Endothelial cell of umbilical vein (primary cell): ENCODE measurements at regions not wholly inside any gene's neighbourhood (a gene's known extent, or its start where the extent isn't known, plus 50 kb on each side); places are given as distances from the start of the nearest gene placed in this dataset.

Experiments used
- BruUV-seq: library from RNA; stranded (reverse); fragments of 400-500 nt; replicated peaks from 2 replicates; lab custom pipeline; 2021; lab: Mats Ljungman, UMichigan
- CTCF ChIA-PET: fragments of 300-600, 350-600 bp; sonication (Branson Sonifier 250); formaldehyde crosslinking; loops from one replicate; lab custom pipeline; 2021; ENCODE audit warnings: antibody characterized with exemption, inconsistent platforms; lab: Charles Lee
- POLR2A ChIA-PET: fragments of 300-600, 350-600 bp; sonication (Branson Sonifier 250); formaldehyde crosslinking; loops from one replicate; lab custom pipeline; 2021; ENCODE audit warnings: antibody characterized with exemption, inconsistent platforms; lab: Charles Lee
- DNase-seq: peaks from one replicate; pipeline ENCODE4 v3.0.0-alpha.2; 2011; ENCODE audit warnings: low read depth, low spot score
- FAIRE-seq: peaks from 2 replicates; lab custom pipeline; 2011; peaks lifted over from hg19 to GRCh38; lab: Jason Lieb, UNC
- H2AFZ ChIP-seq: 2 replicates; pipeline ENCODE4 v1.6.0; 2012; ENCODE audit warnings: low read depth, low read length, control low read depth, inconsistent platforms
- H3K27ac ChIP-seq: 2 replicates; pipeline ENCODE4 v1.5.1; 2011; ENCODE audit warnings: low read depth, mild to moderate bottlenecking, control low read depth, low read length, moderate library complexity; ENCODE audit not compliant: insufficient read depth
- H3K27me3 ChIP-seq, 2 experiments: 2 replicates each; pipeline versions ENCODE4 v1.6.0 to v1.6.1; 2011; ENCODE audit warnings: low read length in 2 of 2, mixed read lengths in 1 of 2; ENCODE audit not compliant: control insufficient read depth in 2 of 2, insufficient read depth in 2 of 2
- H3K36me3 ChIP-seq, 2 experiments: 2 replicates in 1 of 2; 3 replicates in 1 of 2; pipeline ENCODE4 v1.5.1; 2011; ENCODE audit warnings: low read length in 2 of 2, mild to moderate bottlenecking in 1 of 2, moderate library complexity in 1 of 2; ENCODE audit not compliant: control insufficient read depth in 2 of 2, insufficient read depth in 2 of 2; ENCODE audit errors: extremely low read depth in 1 of 2
- H3K4me1 ChIP-seq: 3 replicates; pipeline ENCODE4 v1.5.1; 2011; ENCODE audit warnings: mild to moderate bottlenecking, low read length; ENCODE audit not compliant: control insufficient read depth, insufficient read depth; ENCODE audit errors: extremely low read depth
- H3K4me2 ChIP-seq: 2 replicates; pipeline ENCODE4 v1.6.1; 2011; ENCODE audit warnings: low read length, control low read depth, mixed read lengths; ENCODE audit not compliant: insufficient read depth
- H3K4me3 ChIP-seq, 3 experiments: fragments of 200-600 bp in 1 of 3; sonication (generic), shearing (Covaris generic) in 1 of 3; replicated peaks in 1 of 3; 2 replicates each; pipeline ENCODE4 v1.5.1; 2011 to 2016; ENCODE audit warnings: control low read depth in 3 of 3, low read length in 3 of 3, mild to moderate bottlenecking in 2 of 3, inconsistent platforms in 1 of 3, low read depth in 1 of 3, moderate library complexity in 1 of 3; ENCODE audit not compliant: insufficient read depth in 1 of 3
- H3K79me2 ChIP-seq: 2 replicates; pipeline ENCODE4 v1.6.0; 2012; ENCODE audit warnings: low read length, inconsistent platforms; ENCODE audit not compliant: control insufficient read depth, insufficient read depth
- H3K9ac ChIP-seq: replicated peaks from 2 replicates; pipeline ENCODE3; 2011; ENCODE audit warnings: low read length, control low read depth; ENCODE audit not compliant: insufficient read depth; ENCODE audit errors: extremely low read depth
- H3K9me1 ChIP-seq: replicated peaks from 3 replicates; pipeline ENCODE4 v1.6.0; 2011; ENCODE audit warnings: mild to moderate bottlenecking, low read length; ENCODE audit not compliant: control insufficient read depth, insufficient read depth; ENCODE audit errors: extremely low read depth
- H3K9me3 ChIP-seq: replicated peaks from 2 replicates; pipeline ENCODE4 v1.5.1; 2012; ENCODE audit warnings: low read length, inconsistent platforms; ENCODE audit not compliant: control insufficient read depth, insufficient read depth
- H4K20me1 ChIP-seq: replicated peaks from 2 replicates; pipeline ENCODE3; 2011; ENCODE audit warnings: mild to moderate bottlenecking, low read length; ENCODE audit not compliant: control insufficient read depth, insufficient read depth; ENCODE audit errors: extremely low read depth
- CTCF ChIP-seq, 2 donors: IDR thresholded peaks; 1 replicate in 1 of 2; 2 replicates in 1 of 2; pipeline ENCODE4 v1.5.1; 2011; ENCODE audit warnings: low read length in 2 of 2, mild to moderate bottlenecking in 2 of 2, moderate library complexity in 2 of 2, control low read depth in 1 of 2, inconsistent platforms in 1 of 2, low read depth in 1 of 2; ENCODE audit not compliant: insufficient read depth in 1 of 2; ENCODE audit errors: extremely low read depth in 1 of 2
- EZH2 ChIP-seq: IDR thresholded peaks from 2 replicates; pipeline ENCODE4 v1.6.1; 2012; ENCODE audit warnings: borderline replicate concordance, low read depth, mild to moderate bottlenecking, moderate library complexity, low read length, inconsistent platforms; ENCODE audit not compliant: severe bottlenecking
- FOS ChIP-seq: IDR thresholded peaks from 2 replicates; pipeline ENCODE4 v1.6.1; 2011; ENCODE audit warnings: mild to moderate bottlenecking, low read length, moderate library complexity, borderline replicate concordance; ENCODE audit not compliant: insufficient read depth
- GATA2 ChIP-seq: IDR thresholded peaks from 2 replicates; pipeline ENCODE4 v1.7.0; 2011; ENCODE audit warnings: low read depth, mild to moderate bottlenecking, moderate library complexity, mixed read lengths, low read length; ENCODE audit not compliant: insufficient read length, insufficient read depth
- JUN ChIP-seq: IDR thresholded peaks from 2 replicates; pipeline ENCODE4 v1.6.1; 2011; ENCODE audit warnings: borderline replicate concordance, low read depth; ENCODE audit not compliant: insufficient read length, insufficient read depth
- MYC ChIP-seq: IDR thresholded peaks from one replicate; pipeline ENCODE4 v1.6.1; 2011; ENCODE audit warnings: mild to moderate bottlenecking, low read depth, low read length
- POLR2A ChIP-seq: IDR thresholded peaks from 2 replicates; pipeline ENCODE4 v1.6.1; 2012; ENCODE audit warnings: low read depth, mild to moderate bottlenecking, control low read depth, low read length
- POLR2AphosphoS5 ChIP-seq: IDR thresholded peaks from 2 replicates; pipeline ENCODE4 v1.6.1; 2012; ENCODE audit warnings: low read depth, mild to moderate bottlenecking, control low read depth, low read length, moderate library complexity; ENCODE audit not compliant: insufficient read depth
- dilution Hi-C: fragments of 300-500 bp; cut with MboI; formaldehyde crosslinking; loops from one replicate; pipeline ENCODE4 v1.15.0; 2019; ENCODE audit warnings: low sequenced_read_pairs; ENCODE audit not compliant: extremely low pct_ligation_motif_present
- intact Hi-C: fragments of 100-400 bp; cut with micrococcal nuclease; formaldehyde crosslinking; loops from one replicate; pipeline ENCODE4 v1.10.0; 2022
- TF ChIP-seq, protein P1 (sequence below): IDR thresholded peaks from 2 replicates; pipeline ENCODE4 v1.6.1; 2011; ENCODE audit not compliant: insufficient read depth, insufficient read length

DNA sequence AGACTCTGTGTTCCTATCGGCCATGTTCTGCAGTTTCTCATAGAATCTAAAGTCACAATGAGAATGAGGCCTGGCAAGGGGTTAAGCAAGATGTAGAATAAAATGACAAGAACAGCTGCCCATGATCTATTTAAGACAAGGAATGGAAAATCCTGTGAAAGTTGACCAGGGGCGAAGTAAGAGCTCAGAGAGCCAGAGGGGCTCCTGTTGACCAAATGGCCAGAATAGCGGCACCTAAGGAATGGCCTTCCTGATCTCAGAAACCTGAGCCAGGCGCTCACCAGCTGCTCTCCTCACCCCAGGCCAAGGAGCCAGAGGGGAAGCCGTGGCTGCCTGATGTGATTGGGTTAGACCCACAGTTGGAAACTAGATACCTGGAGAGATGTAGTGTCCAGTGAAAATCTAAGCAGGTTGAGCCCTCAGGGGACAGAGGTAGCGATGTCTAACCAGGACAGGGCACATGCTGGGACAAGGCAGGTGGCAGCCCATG lies 106.1 kb upstream of the NDN start:
- H3K9me1 ChIP-seq, result no peaks in the 10 kb centered on the region
- no peaks in the 10 kb centered on the region for H4K20me1 ChIP-seq
- BruUV-seq, result no TSS peak
- H3K27me3 ChIP-seq, result no peaks in the 10 kb centered on the region
- H3K4me2 ChIP-seq, result no peak overlapping the region
- H3K27ac ChIP-seq, result no peak overlapping the region
- no peak overlapping the region for H3K9ac ChIP-seq
- CTCF ChIA-PET, result no interaction called here
- POLR2A ChIA-PET, result no interaction called here
- H3K4me1 ChIP-seq, result no peaks in the 10 kb centered on the region
- intact Hi-C loops, result no loop called here
- DNase-seq, result no peak
- H3K4me3 ChIP-seq, result no peak overlapping the region
- no peak for TF ChIP-seq POLR2A
- TF ChIP-seq GATA2, result no peak
- no peak for TF ChIP-seq FOS
- TF ChIP-seq, protein P1, sequence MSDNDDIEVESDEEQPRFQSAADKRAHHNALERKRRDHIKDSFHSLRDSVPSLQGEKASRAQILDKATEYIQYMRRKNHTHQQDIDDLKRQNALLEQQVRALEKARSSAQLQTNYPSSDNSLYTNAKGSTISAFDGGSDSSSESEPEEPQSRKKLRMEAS, result no peak
- no peak for TF ChIP-seq MYC
- H3K79me2 ChIP-seq, result no peaks in the 10 kb centered on the region
- dilution Hi-C loops, result no loop called here
- peaks cover 10% of the 10 kb centered on the region for H3K9me3 ChIP-seq
- no peak for FAIRE-seq
- H3K36me3 ChIP-seq, result no peaks in the 10 kb centered on the region
- H2AFZ ChIP-seq, result no peak overlapping the region

DNA sequence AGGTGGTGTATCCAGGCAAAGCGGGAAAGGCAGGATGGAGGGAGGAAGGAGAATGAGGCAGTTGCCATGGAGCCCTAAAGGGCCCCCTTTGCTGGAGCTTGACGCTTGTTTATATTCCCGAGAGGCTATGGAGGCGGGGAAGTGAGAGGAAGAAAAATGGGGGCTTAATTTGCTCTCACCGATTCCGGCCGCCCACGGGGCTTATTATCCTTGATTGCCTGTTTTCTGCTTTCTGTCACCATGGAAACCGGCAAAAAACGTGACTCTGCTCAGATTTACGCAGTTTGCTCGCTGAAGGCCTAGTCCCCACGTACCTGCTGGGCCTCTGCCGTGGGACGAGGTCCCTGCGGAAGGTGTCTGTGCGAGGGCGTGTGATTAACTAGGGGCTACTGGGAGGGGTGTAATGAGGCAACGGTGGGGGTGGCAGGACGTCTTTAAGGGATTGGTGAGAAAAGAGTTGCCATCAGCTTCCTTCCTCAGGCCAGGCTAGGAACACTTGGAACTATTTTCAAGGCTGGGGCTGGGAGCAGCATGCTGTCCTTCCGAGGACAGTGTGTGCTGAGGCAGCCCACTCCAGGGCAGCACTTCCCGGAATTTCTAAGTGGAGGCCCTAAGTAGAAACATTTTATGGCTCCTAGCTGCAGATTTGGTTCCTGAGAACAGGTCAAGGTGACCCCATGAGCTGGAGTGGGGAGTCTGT lies 110.8 kb upstream of the NDN start:
- no peaks in the 10 kb centered on the region for H4K20me1 ChIP-seq
- H3K27ac ChIP-seq, result no peak overlapping the region
- H3K9me1 ChIP-seq, result no peaks in the 10 kb centered on the region
- H3K4me3 ChIP-seq, result no peak overlapping the region
- peaks cover 8% of the 10 kb centered on the region for H3K9me3 ChIP-seq
- TF ChIP-seq CTCF (IDR thresholded peaks at IDR 0.05; ENCODE audit: extremely low read depth in 1 of 2, insufficient read depth in 1 of 2, low read depth in 1 of 2, low read length in 2 of 2) (no peak), MYC (no peak), FOS (no peak), JUN (no peak), POLR2A (no peak), GATA2 (no peak), POLR2AphosphoS5 (no peak), EZH2 (no peak)
- TF ChIP-seq, protein P1, result no peak
- dilution Hi-C loops (no loop called here), intact Hi-C loops (no loop called here)
- no peaks in the 10 kb centered on the region for H3K4me1 ChIP-seq
- FAIRE-seq (no peak), DNase-seq (no peak)
- no peaks in the 10 kb centered on the region for H3K27me3 ChIP-seq
- H3K79me2 ChIP-seq, result no peaks in the 10 kb centered on the region
- H3K4me2 ChIP-seq, result no peak overlapping the region
- no peaks in the 10 kb centered on the region for H3K36me3 ChIP-seq
- no TSS peak for BruUV-seq
- ChIA-PET POLR2A (no interaction called here), CTCF (no interaction called here)
- H2AFZ ChIP-seq, result no peak overlapping the region
- H3K9ac ChIP-seq, result no peak overlapping the region
